Midbrain (tissue), 1 donor: ENCODE measurements at regions not wholly inside any gene's neighbourhood (a gene's known extent, or its start where the extent isn't known, plus 50 kb on each side); places are given as distances from the start of the nearest gene placed in this dataset.
"Not testable (repeated sequence)": the region's sequence is repeated elsewhere in the genome, so short reads cannot be mapped to it uniquely, and the experiment has no call there.

Experiments
- DNase-seq: peaks from one replicate; lab custom pipeline; 2025; lab: John Stamatoyannopoulos, UW

DNA sequence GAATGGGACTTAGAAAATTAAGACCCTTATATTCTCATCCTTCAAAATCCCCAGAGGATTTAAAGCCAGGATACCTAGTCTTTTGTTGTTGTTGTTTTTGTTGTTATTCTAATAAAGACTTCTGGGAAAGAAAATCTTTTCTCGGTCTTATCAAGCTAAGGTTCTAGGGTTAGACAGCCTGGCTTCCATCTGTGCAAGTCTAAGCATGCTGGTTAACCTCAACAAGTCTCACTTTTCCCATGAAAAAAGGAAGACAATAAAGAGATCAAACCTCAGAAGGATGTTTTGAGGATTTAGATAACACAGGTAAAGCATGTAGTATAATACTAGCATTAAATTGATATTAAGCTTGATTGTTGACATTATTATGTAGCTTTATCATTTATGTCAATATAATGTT is 486.4 kb upstream of the SOX9 start:
- DNase-seq, result no peak

DNA sequence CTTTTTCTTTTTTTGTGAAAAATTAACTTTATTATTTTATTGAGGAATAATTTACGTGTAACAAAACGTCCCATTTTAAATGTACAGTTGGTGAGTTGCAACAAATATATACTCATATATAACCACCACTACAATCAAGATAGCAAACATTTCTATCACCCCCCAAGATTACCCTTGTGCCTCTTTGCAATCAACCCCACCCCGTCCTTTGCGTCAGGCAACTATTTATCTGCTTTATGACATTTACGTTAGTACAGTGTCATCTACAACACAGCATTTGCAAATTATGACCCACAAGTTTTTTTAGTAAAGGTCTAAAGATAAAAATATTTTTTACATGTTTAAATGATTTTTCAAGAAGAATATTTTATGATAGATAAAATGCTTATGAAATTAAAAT is 485.6 kb upstream of the SOX9 start:
- DNase-seq, result no peak

DNA sequence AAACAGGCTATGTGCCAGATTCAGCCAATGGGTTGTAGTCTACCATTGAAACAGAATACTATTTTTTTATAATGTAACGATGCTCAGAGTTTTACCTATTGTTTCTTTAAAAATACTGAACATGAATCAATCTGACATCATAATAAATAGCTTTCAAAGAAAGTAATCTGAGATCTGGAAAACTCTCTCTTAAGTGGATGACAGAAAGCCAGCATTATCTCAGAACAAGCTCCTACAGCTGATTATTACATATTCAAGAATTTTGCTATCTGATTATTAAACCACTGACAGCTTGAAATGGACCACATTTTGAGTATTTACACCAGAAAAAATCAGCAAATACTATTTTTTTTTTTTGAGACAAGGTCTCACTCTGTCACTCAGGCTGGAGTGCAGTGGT is 484.2 kb upstream of the SOX9 start:
- no peak for DNase-seq

DNA sequence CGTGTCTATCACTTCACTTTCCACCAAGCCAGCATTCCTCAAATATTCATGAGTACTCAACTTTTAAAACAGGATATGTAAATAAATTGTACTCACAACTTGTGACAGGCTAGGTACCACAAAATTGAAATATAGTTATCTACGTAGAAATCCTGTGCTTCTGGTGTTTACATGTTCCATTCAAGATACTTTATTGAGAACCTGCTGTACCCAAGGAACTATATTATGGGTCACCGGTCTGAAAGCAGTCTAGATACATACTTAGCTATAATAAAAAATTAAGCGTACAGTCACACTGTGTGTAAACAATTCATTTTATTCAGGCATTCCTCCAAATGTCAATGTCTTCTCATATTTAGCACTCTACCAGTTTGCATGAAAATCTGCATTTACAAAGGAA is 482.2 kb upstream of the SOX9 start:
- no peak for DNase-seq

DNA sequence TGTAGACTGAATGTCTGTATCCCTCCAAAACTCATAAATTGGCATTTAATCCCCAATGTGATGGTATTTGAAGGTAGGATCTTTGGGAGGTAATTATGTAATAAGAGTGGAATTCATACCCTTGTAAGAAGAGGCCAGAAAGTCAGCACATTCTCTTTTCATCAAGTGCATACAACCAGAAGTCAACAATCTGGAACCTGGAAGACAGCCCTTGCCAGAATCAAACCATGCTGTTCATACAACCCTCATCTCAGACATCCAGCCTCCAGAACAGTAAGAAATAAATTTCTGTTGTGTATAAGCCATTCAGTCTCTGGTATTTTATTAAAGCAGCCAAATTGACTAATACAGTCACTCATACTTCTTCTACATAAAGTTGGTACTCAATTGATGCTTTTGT is 481.0 kb upstream of the SOX9 start:
- no peak for DNase-seq

DNA sequence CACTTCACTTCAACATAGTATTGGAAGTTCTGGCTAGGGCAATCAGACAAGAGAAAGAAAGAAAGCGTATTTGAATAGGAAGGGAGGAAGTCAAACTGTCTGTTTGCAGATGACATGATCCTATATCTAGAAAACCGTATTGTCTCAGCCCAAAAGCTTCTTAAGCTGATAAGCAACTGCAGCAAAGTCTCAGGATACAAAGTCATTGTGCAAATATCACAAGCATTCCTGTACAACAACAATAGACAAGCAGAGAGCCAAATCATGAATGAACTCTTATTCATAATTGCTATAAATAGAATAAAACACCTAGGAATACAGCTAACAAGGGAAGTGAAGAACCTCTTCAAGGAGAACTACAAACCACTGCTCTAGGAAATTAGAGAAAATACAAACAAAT is 473.9 kb upstream of the SOX9 start:
- DNase-seq, result not testable (repeated sequence)

DNA sequence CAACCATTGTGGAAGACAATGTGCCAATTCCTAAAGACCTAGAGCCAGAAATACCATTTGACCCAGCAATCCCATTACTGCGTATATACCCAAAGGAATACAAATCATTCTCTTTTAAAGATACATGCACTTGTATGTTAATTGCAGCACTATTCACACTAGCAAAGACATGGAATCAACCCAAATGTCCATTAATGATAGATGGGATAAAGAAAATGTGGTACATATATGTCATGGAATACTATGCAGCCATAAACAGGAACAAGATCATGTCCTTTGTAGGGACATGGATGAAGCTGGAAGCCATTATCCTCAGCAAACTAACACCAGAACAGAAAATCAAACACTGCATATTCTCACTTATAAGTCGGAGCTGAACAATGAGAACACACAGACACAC is 472.5 kb upstream of the SOX9 start:
- not testable (repeated sequence) for DNase-seq

DNA sequence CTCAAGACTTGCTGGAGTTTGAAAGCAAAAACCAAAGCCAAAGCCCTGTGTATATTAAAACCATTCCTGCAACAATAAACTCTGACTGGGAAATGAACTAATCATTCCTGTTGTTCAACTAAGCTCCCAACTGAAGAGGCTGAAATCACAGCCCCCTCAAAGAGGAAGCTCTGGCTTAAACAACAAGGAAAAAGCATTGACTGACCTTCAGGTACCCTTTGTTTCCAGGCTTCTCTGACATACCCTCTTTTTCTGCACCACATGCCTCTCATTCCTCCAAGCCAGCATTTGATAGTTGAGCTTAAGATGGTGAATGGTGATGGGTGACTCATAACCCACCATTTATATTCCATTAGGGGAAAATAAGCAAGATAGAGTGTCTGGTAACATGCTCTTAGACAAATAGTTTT is 470.9 kb upstream of the SOX9 start:
- no peak for DNase-seq

DNA sequence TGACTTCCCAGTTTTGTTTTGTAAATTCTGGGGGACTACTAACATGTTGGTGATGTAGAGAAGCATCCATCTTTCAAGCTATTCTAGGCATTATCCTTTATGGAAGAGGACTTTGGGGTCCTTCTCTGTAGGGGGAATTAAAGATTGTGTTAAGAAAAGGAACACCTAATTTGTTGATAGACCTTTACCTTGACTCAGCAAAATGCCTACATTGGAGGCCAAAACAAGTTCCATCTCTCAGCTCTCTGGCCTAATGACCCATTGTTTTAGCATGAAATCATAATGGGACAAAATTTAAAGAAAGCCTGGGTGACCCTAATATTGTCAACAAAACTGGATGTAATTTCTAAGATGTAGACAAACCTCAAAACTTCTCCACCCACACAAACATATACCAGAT is 465.3 kb upstream of the SOX9 start:
- DNase-seq, result no peak

DNA sequence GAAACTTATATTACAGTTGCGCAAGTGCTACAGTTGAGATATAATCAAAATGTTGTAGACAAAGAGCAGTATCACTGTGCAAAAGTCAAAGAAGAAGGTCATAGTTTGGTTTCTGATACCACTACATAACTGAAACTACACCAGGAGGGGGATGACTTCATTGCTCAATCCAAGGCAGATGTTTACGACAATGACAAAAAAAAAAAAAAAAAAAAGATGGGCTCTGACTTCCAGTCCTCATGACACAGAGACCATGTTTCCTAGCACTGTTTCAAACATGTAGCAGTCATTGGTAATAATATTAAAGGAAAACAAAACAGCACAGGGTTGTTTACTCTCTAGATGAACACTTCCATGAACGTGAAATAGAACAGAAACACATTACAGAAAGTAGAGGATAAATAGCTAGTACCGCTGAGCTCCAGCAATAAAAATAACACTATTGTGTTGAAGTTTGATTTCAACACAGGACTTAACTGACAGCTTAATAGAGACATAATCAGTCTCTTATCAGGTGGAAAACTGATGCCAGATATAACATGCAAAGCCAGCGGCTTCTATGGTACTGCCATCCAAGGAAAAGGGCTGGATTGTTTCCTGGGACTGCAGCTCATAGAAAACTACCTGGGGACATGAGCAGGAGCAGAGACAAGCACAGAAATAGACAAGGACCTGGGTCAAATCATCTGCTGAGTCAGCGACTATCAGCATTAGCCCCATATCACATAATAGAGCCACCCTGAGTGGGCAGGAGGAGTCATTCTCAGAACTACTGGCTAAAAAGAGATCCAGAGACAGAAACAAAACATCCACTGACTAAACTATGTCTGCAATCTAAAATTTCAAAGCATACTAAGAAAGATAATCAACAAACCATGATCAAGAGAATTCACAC is 463.6 kb upstream of the SOX9 start:
- DNase-seq, result no peak

DNA sequence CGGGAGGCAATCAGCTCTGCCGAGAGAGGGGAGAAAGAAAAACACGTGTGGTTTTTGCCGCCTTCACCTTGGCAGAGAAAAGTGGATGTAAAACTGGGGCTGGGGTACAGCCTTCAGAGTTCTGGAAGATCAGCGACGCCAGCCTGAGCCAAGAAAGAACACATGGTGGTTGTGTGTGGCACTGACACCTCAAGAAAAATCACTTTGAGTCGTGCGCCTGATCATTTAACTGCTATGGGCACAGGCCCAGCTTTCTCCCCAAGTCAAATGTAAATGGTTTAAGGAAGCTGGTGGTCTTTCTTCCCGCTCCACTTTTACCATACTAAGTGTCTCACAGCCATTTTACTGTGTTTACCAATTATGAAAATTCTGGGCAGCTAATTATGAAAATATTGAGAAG is 461.8 kb upstream of the SOX9 start:
- DNase-seq, result no peak

DNA sequence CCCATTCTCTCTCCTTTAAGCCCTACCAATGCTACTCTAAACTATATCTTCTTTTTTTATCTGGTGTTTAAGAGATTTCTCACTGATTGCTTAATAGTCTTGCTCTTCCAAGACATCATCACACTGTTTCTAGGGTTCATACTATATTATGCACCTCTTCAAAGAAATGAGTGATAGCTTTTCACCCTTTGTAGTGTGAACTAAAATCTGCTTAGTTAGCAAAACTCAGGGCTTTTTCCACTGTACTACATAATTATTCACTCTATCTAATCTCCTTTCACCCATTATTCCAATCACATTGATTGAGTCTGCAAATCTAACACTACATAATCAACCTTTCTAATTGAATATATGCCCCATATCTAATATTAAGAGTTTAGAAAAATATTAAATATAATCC is 456.0 kb upstream of the SOX9 start:
- DNase-seq, result no peak

DNA sequence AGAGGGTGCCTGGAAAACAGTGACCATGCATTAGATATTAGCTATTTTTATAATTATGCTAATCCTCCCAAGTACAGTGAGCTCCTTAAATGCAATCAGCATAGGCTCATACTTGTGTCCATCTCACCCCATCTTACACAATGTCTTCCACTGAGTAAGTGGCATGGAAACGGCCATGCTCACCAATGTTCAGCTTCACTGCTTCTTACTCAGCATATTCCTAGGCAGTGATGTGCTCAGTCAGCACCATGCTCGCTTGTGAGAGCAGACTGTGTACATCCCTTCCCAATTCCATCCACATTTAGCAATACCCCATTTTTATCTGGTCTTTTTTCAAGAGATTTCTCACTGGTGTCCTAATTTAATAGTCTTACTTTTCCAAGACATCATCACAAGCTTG is 454.8 kb upstream of the SOX9 start:
- no peak for DNase-seq

DNA sequence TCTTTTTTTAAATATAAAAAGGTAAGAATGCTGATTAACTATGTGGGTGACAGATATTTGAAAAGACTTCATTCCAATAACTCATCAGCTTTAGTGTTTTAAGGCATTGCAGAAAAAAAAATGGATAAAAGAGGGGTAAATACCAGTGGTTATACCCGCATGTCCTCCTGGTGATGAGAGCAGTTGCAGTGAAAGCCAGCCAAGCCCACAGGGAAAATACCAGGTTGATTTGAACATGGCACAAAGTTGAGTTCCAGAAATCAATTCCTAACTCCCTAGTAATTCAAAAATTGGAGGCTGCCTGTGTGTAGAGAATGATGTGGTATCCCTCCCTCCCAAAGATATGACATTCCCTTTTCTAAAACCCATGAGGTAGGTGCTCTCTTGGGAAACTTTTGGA is 453.2 kb upstream of the SOX9 start:
- DNase-seq, result no peak

DNA sequence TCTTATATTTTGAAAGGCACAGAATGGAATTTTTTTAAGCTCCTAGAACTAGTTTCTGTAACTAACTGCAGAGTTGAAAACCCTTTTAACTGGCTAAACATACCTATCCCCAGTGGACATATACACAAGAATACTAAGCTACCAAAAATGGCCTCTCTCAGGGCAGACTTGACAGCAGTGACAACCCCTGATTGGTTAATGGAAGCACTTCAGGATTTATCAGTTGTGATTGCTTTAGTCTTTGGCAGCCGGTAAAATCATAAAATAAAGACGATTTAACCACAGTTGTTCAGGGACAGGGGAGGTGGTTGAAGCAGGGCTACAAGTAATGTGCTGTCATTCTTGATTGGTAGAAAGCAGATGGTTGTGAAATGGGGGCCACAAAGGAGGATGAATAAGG is 452.0 kb upstream of the SOX9 start:
- no peak for DNase-seq

DNA sequence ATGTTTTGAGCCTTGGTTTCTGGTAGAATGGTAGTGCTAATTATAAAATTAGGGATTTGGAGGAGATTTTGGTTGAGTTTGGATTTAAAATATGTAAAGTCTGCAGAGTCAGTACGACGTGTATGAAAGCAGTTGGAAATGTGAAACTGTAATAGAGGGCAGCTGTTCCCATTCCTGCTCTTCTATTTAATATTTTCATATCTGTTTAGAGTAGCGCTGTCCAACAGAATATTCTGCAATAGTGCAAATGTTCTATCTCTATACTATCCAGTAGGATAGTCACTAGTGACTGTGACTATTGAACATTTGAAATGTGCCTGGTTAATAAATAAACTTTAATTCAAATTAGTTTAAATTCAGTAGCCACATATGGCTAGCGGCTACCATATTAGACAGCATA is 443.4 kb upstream of the SOX9 start:
- no peak for DNase-seq

DNA sequence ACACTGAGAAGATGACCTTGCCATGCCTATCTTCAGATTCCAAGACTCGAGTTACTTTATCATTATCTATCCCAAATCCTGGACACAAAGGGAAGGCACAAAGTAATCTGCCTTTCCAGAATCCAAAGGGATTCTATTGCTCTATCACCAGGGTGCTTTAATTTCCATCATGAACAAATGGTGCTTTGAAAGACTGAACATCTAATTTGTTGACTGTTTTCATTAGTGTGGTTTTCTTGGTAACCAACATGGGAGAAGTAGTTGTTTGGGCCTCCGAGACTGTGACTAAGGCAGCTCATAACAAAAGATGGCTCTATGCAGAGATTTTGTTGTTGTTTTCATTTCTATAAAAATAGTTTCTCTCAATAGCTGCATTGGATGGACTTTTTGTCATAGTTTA is 441.0 kb upstream of the SOX9 start:
- no peak for DNase-seq

DNA sequence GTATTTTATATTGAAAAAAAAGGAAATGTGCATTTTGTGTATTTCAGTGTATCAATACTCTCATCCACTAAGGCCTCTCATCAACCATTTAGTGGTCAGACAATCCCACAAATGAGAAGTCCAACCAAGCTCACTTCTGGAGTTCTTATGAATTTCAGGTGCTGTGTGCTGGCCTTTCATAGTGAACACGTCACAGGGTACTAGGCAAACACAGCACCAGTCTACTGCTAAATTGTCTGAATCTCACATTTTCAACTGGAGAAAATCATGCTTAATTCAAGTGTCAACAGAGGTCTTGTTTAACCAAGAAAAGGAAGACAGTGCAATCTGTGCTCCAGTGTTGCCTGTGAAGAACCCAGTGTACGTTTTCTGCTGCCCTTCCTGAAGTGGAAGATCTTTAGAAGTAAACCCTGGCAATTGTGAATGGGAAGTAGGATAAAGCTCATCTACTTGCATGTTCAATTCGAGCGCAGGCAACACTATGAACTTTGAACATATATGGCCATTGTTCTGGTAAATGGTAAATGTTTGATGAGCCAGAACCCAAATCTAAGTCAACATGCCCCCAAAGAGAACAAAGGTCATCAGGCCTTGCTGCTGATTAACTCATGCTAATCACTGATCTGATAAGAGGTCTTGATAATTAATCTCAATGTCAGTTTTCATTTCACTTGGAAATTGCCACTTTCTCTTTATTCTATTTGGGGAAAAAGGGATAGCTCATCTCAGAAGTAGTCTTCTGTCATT is 439.2 kb upstream of the SOX9 start:
- no peak for DNase-seq

DNA sequence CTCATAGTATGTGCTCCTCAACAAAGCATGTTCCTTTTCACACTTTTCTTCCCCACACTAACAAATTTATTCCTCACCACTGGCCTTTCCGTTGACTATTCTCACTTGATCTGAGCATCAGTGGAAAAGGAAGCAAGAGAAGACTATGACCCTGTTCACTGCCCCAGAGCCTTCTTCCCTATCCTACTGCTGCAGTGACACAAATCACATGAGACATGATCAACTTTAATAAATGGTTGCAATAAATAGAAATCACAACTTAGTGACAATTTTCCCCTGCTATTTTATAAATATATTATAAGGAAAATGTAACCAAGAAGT is 438.7 kb upstream of the SOX9 start:
- DNase-seq, result no peak

DNA sequence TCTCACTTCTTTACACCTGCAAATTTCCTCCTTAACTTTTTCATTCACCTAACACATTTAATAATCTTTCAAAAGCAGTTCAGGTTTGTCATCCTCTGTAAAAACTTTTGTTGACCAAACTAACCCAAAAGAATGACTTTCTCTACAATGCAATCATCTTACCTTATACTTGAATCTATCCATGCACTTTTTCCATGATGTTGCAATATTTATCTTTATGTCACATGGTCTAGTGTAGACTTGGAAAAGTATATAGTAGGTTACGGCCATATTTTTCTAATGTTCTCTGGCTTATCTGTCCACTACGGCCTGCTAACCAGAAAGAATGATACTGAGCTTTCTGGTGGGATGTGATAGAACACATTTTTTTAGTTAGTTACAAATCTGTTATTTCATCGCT is 431.0 kb upstream of the SOX9 start:
- no peak for DNase-seq

DNA sequence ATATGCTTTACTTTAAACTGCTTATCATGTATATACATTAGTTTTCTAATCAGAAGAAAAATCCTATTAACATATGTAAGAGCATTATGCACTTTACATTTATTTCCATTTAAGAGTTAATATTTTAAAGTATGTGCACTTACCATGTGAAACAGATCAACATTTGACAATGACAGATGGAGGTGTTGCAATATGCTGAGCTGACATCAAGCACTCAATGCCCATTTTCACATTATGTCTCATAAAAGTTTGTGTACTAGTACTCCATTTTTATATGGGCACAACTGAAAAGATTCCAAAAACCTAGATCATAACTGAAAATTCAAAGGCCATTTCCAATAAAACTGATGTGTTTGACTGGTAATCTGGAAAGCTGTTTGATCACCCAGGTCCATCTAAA is 420.9 kb upstream of the SOX9 start:
- DNase-seq, result no peak

DNA sequence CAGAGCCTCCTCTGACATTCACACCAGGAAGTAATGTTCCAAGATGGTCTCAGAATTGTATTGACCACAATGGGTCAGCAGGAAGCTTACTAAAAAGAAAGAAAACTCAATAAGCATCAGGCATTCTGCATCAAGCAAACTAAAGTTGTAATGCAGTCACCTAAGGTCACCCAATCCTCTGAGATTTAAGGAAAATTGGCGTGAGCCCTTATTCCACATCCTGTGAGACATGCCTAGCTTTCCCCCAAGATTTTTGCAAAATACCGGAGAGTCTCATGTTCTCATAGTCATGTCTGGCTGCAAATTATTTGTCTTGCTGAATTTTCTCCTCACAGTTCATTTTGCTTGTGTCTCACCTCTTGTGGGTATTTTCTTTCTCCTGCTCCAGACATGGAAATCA is 417.1 kb upstream of the SOX9 start:
- no peak for DNase-seq

DNA sequence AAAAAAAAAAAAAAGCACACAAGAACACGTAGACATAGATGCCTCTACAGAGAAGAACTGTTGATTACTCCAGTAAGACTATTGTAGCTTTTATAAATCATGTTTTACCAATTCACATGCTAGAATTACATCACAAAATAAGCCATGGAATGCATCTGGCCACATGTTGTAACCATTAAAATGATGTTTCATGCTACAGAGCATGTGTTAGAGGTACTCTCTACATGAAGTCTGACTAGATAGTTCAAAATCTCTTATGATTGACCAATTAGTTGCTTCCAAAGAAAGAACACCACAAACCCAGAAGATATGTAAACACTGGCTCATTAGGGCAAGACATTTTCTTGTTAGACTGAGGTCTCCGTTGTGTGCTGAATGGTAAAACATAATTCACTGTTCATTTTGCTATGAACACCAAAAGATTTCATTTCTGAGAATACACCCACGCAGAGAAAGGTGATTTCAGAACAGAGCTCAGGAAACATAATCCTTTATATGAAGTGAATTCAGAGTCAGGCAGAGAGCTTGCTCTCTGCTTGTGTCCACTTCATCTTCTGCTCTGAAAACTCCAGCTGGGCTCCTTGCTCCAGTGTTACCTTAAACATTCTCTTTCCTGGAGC is 411.4 kb upstream of the SOX9 start:
- DNase-seq, result no peak
